ENCODE measurements at regions not wholly inside any gene's neighbourhood (a gene's known extent, or its start where the extent isn't known, plus 50 kb on each side); places are given as distances from the start of the nearest gene placed in this dataset.

GRCh38 chr10:37700886-37701780 lies 156.3 kb downstream of the ZNF248 start:
- POLR2A ChIA-PET: no interaction called here
- intact Hi-C loops (cut with micrococcal nuclease): no loop called here
- H3K36me3 Mint-ChIP-seq (ENCODE audit: low read depth): no peaks in the 10 kb centered on the region
- no peak for TF ChIP-seq CTCF (IDR thresholded peaks at IDR 0.05)
- no peak for DNase-seq
- no peaks in the 10 kb centered on the region for H3K4me1 Mint-ChIP-seq (ENCODE audit: low read depth)
- no peak overlapping the region for H3K4me3 Mint-ChIP-seq
- CTCF ChIA-PET: no interaction called here
- ATAC-seq: no peak
- no peak overlapping the region for H3K27ac Mint-ChIP-seq
- H3K27me3 Mint-ChIP-seq: no peaks in the 10 kb centered on the region
- H3K9me3 Mint-ChIP-seq: peaks cover 7% of the 10 kb centered on the region

GRCh38 chr10:37687581-37687980 lies 169.8 kb downstream of the ZNF248 start:
- Mint-ChIP-seq H3K36me3 (ENCODE audit: low read depth) (no peaks in the 10 kb centered on the region), H3K27me3 (no peaks in the 10 kb centered on the region), H3K4me1 (ENCODE audit: low read depth) (no peaks in the 10 kb centered on the region), H3K9me3 (peaks cover 3% of the 10 kb centered on the region), H3K4me3 (no peak overlapping the region), H3K27ac (no peak overlapping the region)
- ChIA-PET POLR2A (no interaction called here), CTCF (no interaction called here)
- ATAC-seq (no peak), DNase-seq (no peak)
- TF ChIP-seq CTCF (IDR thresholded peaks at IDR 0.05): no peak
- intact Hi-C loops (cut with micrococcal nuclease): no loop called here

- Mint-ChIP-seq H3K27me3 (no peaks in the 10 kb centered on the region), H3K4me1 (ENCODE audit: low read depth) (no peaks in the 10 kb centered on the region), H3K36me3 (ENCODE audit: low read depth) (no peaks in the 10 kb centered on the region), H3K27ac (no peak overlapping the region), H3K9me3 (peaks cover 5% of the 10 kb centered on the region), H3K4me3 (no peak overlapping the region)
- intact Hi-C loops (cut with micrococcal nuclease): no loop called here
- TF ChIP-seq CTCF (IDR thresholded peaks at IDR 0.05): no peak
- CTCF ChIA-PET: no interaction called here
- POLR2A ChIA-PET: no interaction called here
- ATAC-seq (no peak), DNase-seq (no peak)
Measured at GRCh38 chr10:37685741-37686683, 171.4 kb downstream of the ZNF248 start.

GRCh38 chr10:37684765-37685164 lies 172.6 kb downstream of the ZNF248 start:
- DNase-seq (no peak), ATAC-seq (no peak)
- H3K27me3 Mint-ChIP-seq: no peaks in the 10 kb centered on the region
- H3K36me3 Mint-ChIP-seq (ENCODE audit: low read depth): no peaks in the 10 kb centered on the region
- ChIA-PET POLR2A (no interaction called here), CTCF (no interaction called here)
- peaks cover 5% of the 10 kb centered on the region for H3K9me3 Mint-ChIP-seq
- no peaks in the 10 kb centered on the region for H3K4me1 Mint-ChIP-seq (ENCODE audit: low read depth)
- no peak for TF ChIP-seq CTCF (IDR thresholded peaks at IDR 0.05)
- H3K4me3 Mint-ChIP-seq: no peak overlapping the region
- H3K27ac Mint-ChIP-seq: no peak overlapping the region
- intact Hi-C loops (cut with micrococcal nuclease): no loop called here

- Mint-ChIP-seq H3K36me3 (ENCODE audit: low read depth) (no peaks in the 10 kb centered on the region), H3K27me3 (no peaks in the 10 kb centered on the region), H3K27ac (no peak overlapping the region), H3K4me1 (ENCODE audit: low read depth) (no peaks in the 10 kb centered on the region), H3K9me3 (peaks cover 2% of the 10 kb centered on the region), H3K4me3 (no peak overlapping the region)
- intact Hi-C loops (cut with micrococcal nuclease): no loop called here
- ChIA-PET CTCF (no interaction called here), POLR2A (no interaction called here)
- ATAC-seq (no peak), DNase-seq (no peak)
- TF ChIP-seq CTCF (IDR thresholded peaks at IDR 0.05): no peak
Measured at GRCh38 chr10:37682617-37683016, 174.8 kb downstream of the ZNF248 start.

Measured in activated CD8-positive, alpha-beta T cell treated with anti-CD3 and anti-CD28 coated beads for 36 hours (primary cell).